ENCODE measurements at regions not wholly inside any gene's neighbourhood (a gene's known extent, or its start where the extent isn't known, plus 50 kb on each side); places are given as distances from the start of the nearest gene placed in this dataset.

- no peak for DNase-seq
Observed at GRCh38 chr18:72342933-72343332, 201.2 kb downstream of the CBLN2 start.

DNA sequence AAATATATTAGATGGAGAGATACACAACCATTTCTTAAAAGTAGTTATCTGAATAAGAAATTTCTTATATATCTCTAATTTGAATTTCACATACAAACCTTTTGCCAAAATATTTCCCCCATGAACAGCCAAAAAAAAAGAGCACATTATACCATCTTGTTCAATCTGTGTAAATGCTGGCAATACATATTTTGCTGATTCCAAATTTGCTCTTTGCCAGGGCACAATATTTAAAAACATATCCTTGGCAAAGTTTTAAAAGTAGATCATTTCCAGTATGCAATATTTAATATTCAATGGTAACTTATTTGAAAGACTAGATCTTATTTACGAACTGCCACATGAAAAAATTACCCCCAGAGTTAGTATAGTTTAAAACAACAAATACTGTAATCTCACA, 204.2 kb downstream of the CBLN2 start:
- no peak for DNase-seq

- no peak for DNase-seq
Observed at GRCh38 chr18:72336786-72337185, 207.4 kb downstream of the CBLN2 start.

- no peak for DNase-seq
Observed at GRCh38 chr18:72329533-72329932, 214.6 kb downstream of the CBLN2 start.

GRCh38 chr18:72325307-72325706, 218.8 kb downstream of the CBLN2 start:
- DNase-seq: no peak

DNA sequence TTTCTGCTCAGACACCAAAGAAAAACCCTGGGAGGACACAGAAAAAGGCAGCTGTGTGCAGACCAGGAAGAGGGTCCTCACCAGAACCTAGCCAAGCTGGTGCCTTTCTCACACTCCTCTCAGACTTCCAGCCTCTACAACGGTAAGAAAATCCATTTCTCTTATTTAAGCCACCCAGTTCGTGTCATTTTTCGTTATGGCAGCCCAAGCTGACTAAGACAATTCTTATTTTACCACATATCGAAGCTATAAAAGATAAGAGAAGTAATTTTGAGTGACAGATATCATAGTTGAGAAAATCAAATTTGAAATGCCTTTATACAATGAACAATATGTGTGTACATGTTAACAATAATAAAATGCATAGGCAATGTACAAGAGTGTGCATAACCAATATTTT, 219.5 kb downstream of the CBLN2 start:
- DNase-seq: no peak

DNA sequence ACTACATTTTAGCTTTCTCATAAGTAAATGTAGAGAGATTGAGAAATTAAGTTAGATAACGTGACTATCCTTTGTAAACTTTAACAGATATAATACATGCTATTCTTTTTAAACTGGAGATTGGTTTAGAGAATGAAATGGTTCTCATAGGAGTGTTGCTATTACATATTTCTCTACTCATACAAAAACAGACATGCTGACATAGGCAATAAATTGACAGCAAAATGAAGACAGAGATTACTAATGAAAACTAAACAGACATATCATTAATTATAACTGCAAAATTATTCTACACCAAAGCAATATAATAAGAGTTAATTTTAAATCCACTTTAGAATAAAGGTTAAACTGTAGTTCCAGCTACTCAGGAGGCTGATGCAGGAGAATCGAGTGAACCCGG, 227.6 kb downstream of the CBLN2 start:
- DNase-seq: no peak

- DNase-seq: no peak
Observed at GRCh38 chr18:72283148-72283925, 260.8 kb downstream of the CBLN2 start.

DNA sequence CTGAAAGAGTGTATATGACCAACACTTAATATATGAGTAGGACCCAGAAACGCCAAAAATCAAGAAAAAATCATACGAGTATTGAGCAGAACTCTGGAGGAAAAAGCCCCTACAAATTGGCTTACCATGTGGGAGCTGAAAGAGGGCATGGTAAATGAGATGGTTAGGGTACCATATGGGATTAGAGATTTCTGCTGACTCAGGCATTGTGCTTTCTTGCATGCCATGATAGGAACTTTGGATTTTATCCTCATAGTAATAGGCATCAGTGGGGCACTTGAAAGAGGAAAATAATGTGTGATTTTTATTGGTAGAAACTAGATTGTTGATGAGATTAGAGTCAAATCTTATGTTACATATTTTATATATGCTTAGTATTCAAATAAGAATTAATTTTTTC, 271.1 kb downstream of the CBLN2 start:
- DNase-seq: no peak

GRCh38 chr18:72261590-72261989, 282.6 kb downstream of the CBLN2 start:
- DNase-seq: no peak

GRCh38 chr18:72246076-72246475, 298.1 kb downstream of the CBLN2 start:
- DNase-seq: no peak

GRCh38 chr18:72235422-72235821, 308.7 kb downstream of the CBLN2 start:
- DNase-seq: no peak

- DNase-seq: no peak
Observed at GRCh38 chr18:72233106-72233505, 311.0 kb downstream of the CBLN2 start.

DNA sequence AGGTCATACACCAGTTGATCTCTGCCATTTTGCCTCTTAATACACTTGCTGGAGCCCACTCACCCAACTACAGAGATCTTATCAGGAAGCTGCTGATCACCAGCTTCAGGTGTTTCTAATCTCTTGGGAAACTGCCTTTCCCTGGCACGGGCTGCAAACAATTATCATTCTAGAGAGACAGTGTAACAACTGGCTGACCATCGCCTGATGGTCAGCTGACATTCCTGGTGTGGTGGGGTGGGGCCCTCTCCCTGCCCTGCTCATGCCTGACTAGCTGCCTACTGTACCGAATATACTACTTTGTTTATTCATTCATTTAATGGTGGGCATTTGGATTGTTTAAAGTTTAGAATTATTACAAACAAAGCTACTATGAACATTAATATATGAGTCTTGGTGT, 311.5 kb downstream of the CBLN2 start:
- DNase-seq: no peak

- no peak for DNase-seq
Observed at GRCh38 chr18:72225958-72226357, 318.2 kb downstream of the CBLN2 start.

DNA sequence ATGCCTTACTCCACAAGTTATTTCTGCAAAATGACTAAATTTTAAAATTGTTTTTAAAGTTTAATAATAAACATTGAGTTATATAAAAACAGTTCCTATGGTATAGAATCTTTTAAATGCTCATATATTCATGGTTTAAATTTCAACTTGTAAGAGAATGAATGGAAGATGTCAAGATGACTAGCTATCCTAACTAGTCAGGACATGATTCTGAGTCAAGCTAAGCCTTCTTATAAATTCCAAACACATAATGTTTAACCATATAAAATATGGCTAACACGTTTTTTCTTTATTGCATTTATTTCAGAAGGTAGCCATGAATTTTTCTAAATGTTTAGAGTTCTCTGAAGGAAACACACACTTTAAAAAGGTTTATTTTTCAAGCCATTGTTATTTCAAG, 320.4 kb downstream of the CBLN2 start:
- DNase-seq: no peak

GRCh38 chr18:72208920-72209676, 335.0 kb downstream of the CBLN2 start:
- no peak for DNase-seq

- no peak for DNase-seq
Observed at GRCh38 chr18:72207280-72207679, 336.9 kb downstream of the CBLN2 start.

DNA sequence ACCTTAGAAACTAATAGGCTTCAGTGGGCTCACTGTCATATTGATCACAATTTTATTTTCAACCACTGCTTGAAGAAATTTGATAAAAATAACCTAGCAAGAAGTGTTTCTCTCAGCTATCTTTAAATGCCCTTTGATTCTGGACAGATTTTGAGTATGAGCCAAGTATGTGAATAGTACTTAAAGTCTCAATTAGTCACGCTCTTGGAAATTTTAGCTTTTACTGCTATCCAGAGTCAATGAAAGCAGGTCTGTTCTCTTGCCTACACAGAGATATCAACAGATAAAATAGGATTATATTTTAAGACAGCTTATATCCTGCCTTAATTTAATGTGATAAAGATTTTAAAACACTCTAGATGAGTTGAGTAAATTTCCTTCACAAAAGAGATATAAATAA, 337.3 kb downstream of the CBLN2 start:
- no peak for DNase-seq

GRCh38 chr18:72201032-72201431, 343.1 kb downstream of the CBLN2 start:
- DNase-seq: no peak

DNA sequence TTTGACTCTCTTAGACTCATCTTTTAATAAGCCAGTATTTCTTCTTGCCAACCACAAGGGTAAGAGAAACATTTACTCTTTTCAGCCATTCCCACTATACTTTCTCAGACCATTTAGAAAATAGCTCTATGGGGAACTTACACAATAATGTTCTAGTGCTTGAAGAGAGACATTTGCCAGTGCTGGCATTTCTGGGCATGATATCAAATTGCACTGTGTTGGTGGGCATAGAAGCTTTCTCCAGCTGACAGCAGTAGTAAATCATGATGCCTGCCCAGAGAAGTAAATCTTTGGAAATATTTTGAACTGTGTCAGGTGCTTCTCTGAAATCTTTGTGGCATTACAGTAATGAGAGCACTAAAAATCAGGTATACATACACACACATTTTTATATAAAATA, 346.6 kb downstream of the CBLN2 start:
- DNase-seq: no peak

DNA sequence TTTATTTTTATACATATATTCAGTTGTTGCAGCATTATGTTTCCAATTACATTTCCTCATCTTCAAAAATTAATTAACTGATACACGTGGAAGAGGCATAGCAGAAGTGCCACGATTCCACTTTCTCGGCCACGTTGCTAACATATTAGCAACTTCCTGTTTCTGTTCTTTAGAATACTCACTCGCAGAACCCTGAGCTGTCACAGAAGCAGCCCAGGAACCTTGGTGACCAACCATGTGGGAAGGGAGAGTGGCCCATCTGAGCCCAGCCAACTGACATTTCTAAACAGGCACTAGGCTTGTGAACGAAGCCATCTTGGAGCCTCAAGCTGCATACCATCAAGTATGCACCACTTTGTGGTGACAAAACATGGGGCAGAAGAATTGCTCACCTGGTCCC, 350.1 kb downstream of the CBLN2 start:
- DNase-seq: no peak

- DNase-seq: no peak
Observed at GRCh38 chr18:72187956-72188355, 356.2 kb downstream of the CBLN2 start.

GRCh38 chr18:72181241-72181764, 362.8 kb downstream of the CBLN2 start:
- DNase-seq: no peak

Data from activated CD4-positive, CD25-positive, alpha-beta regulatory T cell (primary cell).